RWPE2 (cell line): ENCODE measurements at regions not wholly inside any gene's neighbourhood (a gene's known extent, or its start where the extent isn't known, plus 50 kb on each side); places are given as distances from the start of the nearest gene placed in this dataset.

ENCODE experiments used
- ATAC-seq: fragments of 200-7000 bp; cut with Tn5 transposase; 3 replicates; pipeline ENCODE4 v1.9.1; 2021; ENCODE audit warnings: low read depth
- DNase-seq: peaks from one replicate; pipeline ENCODE4 v3.0.0-alpha.2; 2020; ENCODE audit warnings: low spot score
- H3K27ac ChIP-seq: fragments of 450-650 bp; 2 replicates; pipeline ENCODE4 v1.5.1; 2017; ENCODE audit warnings: mild to moderate bottlenecking; ENCODE audit not compliant: poor library complexity, severe bottlenecking
- H3K27me3 ChIP-seq: fragments of 250-450 bp; sonication (Bioruptor Pico); 2 replicates; pipeline ENCODE4 v1.5.1; 2021; ENCODE audit warnings: mild to moderate bottlenecking, moderate library complexity; ENCODE audit not compliant: insufficient read depth, poor library complexity, severe bottlenecking
- H3K36me3 ChIP-seq: fragments of 250-450 bp; sonication (Bioruptor Pico); 2 replicates; pipeline ENCODE4 v1.5.1; 2020; ENCODE audit warnings: low read depth, mild to moderate bottlenecking, moderate library complexity
- H3K4me1 ChIP-seq: fragments of 250-450 bp; sonication (Bioruptor Pico); 2 replicates; pipeline ENCODE4 v1.5.1; 2021; ENCODE audit warnings: mild to moderate bottlenecking, moderate library complexity; ENCODE audit not compliant: insufficient read depth, poor library complexity, severe bottlenecking
- H3K4me3 ChIP-seq: fragments of 250-450 bp; sonication (Bioruptor Pico); 2 replicates; pipeline ENCODE4 v1.5.1; 2021; ENCODE audit warnings: mild to moderate bottlenecking, moderate library complexity; ENCODE audit not compliant: severe bottlenecking
- H3K9me3 ChIP-seq: fragments of 250-450 bp; sonication (Bioruptor Pico); 2 replicates; pipeline ENCODE4 v1.5.1; 2021; ENCODE audit warnings: mild to moderate bottlenecking, moderate library complexity; ENCODE audit not compliant: severe bottlenecking
- TF ChIP-seq, protein P1 (sequence below): fragments of 450-650 bp; IDR thresholded peaks from one replicate; pipeline ENCODE4 v1.5.1; 2017; ENCODE audit warnings: mild to moderate bottlenecking, moderate library complexity; ENCODE audit not compliant: poor library complexity, severe bottlenecking

DNA sequence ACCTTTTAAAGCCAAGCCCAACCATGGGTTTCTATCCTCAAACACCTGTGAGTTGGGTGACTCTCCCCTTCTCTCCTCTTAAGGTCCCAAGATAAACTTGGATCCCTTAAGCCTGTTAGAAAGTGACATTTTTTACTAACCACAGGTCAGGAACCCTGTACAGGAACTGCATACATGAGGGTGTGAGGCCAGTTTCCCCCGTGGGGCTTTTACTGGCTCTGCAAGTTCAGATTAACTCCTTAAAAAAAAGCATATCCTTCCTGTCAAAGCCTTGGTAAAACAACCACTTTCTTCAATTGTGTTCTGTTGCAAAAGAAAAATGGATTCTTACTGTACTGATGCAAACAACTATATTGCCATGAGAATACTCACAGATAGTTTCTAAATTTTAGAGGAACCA lies 2638.7 kb upstream of the PCDH20 start:
- ATAC-seq: no peak

GRCh38 chr13:64052521-64052920 lies 2636.9 kb upstream of the PCDH20 start:
- ATAC-seq: no peak
- Histone ChIP-seq H3K9me3 (no peaks in the 10 kb centered on the region), H3K4me1 (no peaks in the 10 kb centered on the region), H3K27ac (no peak overlapping the region), H3K27me3 (no peaks in the 10 kb centered on the region), H3K4me3 (no peak overlapping the region), H3K36me3 (no peaks in the 10 kb centered on the region)
- DNase-seq: no peak
- TF ChIP-seq, protein P1, sequence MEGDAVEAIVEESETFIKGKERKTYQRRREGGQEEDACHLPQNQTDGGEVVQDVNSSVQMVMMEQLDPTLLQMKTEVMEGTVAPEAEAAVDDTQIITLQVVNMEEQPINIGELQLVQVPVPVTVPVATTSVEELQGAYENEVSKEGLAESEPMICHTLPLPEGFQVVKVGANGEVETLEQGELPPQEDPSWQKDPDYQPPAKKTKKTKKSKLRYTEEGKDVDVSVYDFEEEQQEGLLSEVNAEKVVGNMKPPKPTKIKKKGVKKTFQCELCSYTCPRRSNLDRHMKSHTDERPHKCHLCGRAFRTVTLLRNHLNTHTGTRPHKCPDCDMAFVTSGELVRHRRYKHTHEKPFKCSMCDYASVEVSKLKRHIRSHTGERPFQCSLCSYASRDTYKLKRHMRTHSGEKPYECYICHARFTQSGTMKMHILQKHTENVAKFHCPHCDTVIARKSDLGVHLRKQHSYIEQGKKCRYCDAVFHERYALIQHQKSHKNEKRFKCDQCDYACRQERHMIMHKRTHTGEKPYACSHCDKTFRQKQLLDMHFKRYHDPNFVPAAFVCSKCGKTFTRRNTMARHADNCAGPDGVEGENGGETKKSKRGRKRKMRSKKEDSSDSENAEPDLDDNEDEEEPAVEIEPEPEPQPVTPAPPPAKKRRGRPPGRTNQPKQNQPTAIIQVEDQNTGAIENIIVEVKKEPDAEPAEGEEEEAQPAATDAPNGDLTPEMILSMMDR: no peak

More for the DNA sequence above, 2638.7 kb upstream of the PCDH20 start:
- H3K27me3 ChIP-seq: no peaks in the 10 kb centered on the region
- H3K36me3 ChIP-seq: no peaks in the 10 kb centered on the region
- H3K4me3 ChIP-seq: no peak overlapping the region
- TF ChIP-seq, protein P1: no peak
- H3K9me3 ChIP-seq: no peaks in the 10 kb centered on the region
- DNase-seq: no peak
- no peaks in the 10 kb centered on the region for H3K4me1 ChIP-seq
- no peak overlapping the region for H3K27ac ChIP-seq

- no peak for ATAC-seq
- DNase-seq: no peak
- Histone ChIP-seq H3K9me3 (no peaks in the 10 kb centered on the region), H3K4me3 (no peak overlapping the region), H3K4me1 (no peaks in the 10 kb centered on the region), H3K36me3 (no peaks in the 10 kb centered on the region), H3K27me3 (no peaks in the 10 kb centered on the region), H3K27ac (no peak overlapping the region)
- TF ChIP-seq, protein P1: no peak
Observed at GRCh38 chr13:64051278-64051677, 2635.6 kb upstream of the PCDH20 start.

GRCh38 chr13:64041296-64041695 lies 2625.6 kb upstream of the PCDH20 start:
- TF ChIP-seq, protein P1: no peak
- Histone ChIP-seq H3K4me1 (no peaks in the 10 kb centered on the region), H3K36me3 (no peaks in the 10 kb centered on the region), H3K27ac (no peak overlapping the region), H3K27me3 (no peaks in the 10 kb centered on the region), H3K4me3 (no peak overlapping the region), H3K9me3 (no peaks in the 10 kb centered on the region)
- no peak for DNase-seq
- no peak for ATAC-seq

GRCh38 chr13:64033921-64034320 lies 2618.3 kb upstream of the PCDH20 start:
- H3K27me3 ChIP-seq: no peaks in the 10 kb centered on the region
- no peak for ATAC-seq
- TF ChIP-seq, protein P1: no peak
- no peaks in the 10 kb centered on the region for H3K4me1 ChIP-seq
- no peak overlapping the region for H3K27ac ChIP-seq
- H3K4me3 ChIP-seq: no peak overlapping the region
- no peak for DNase-seq
- H3K36me3 ChIP-seq: no peaks in the 10 kb centered on the region
- H3K9me3 ChIP-seq: no peaks in the 10 kb centered on the region
